ENCODE measurements at regions not wholly inside any gene's neighbourhood (a gene's known extent, or its start where the extent isn't known, plus 50 kb on each side); places are given as distances from the start of the nearest gene placed in this dataset.

GRCh38 chr1:80445033-80445432 lies 1355.7 kb upstream of the ADGRL2 start:
- no peak for TF ChIP-seq CTCF (IDR thresholded peaks at IDR 0.05; ENCODE audit: control extremely low read depth in 1 of 3, insufficient read depth in 1 of 3, low read depth in 1 of 3, low read length in 3 of 3)
- TF ChIP-seq POLR2A (IDR thresholded peaks at IDR 0.05; ENCODE audit: control extremely low read depth in 1 of 2, low read depth in 2 of 2, low read length in 2 of 2) = no peak
- TF ChIP-seq CEBPB (IDR thresholded peaks at IDR 0.05; ENCODE audit: low read depth, low read length) = no peak
- no peak for TF ChIP-seq MAFK (IDR thresholded peaks at IDR 0.05; ENCODE audit: low read depth, low read length)

Measured in H1 (cell line).